NCI-H2196 treated with DMSO at 0.1 percent for 48 hours (cell line): ENCODE measurements at regions not wholly inside any gene's neighbourhood (a gene's known extent, or its start where the extent isn't known, plus 50 kb on each side); places are given as distances from the start of the nearest gene placed in this dataset.

Source experiments
- DNase-seq: peaks from one replicate; lab custom pipeline; 2025; ENCODE audit not compliant: unreplicated experiment; lab: John Stamatoyannopoulos, UW

- no peak for DNase-seq
Measured at GRCh38 chr2:136482006-136482405, 283.3 kb upstream of the THSD7B start.

DNA sequence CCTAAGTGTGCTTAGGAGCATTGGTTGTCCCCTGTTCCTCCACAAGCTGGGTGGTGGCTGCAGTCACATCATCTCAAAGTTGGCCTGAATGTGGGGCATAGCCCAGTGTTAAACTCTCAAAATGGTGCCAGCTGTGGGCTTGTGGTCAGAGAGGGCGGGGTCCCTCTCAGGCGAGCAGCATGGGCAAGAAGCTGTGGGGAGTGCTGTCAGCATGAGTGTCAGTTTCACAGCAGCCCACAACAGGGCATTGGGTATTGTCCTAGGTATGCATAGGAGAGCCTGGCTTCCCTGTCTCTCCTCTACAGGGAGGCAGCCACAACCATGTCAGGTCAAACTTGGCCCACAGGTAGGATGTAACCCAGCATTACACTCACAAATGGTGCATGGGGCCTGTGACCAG, 285.6 kb upstream of the THSD7B start:
- no peak for DNase-seq

DNA sequence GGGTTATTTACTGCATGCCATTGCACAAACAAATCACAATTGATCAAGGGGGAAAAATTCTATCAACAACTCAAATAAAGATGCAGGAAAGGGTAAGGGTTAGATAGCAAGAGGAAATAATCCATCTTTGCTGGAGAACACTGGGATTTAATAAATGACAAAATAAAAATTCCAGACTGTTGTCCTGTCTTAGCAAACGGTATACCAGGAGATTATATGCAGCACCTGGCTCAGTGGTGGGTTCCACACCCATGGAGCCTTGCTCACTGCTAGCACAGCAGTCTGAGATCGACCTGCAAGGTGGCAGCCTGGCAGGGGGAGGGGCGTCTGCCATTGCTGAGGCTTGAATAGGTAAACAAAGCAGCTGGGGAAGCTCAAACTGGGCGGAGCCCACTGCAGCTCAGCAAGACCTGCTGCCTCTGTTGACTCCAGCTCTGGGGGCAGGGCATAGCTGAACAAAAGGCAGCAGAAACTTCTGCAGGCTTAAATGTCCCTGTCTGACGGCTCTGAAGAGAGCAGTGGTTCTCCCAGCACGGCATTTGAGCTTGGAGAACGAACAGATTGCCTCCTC, 296.5 kb upstream of the THSD7B start:
- no peak for DNase-seq

GRCh38 chr2:136452528-136452927, 312.8 kb upstream of the THSD7B start:
- no peak for DNase-seq

DNA sequence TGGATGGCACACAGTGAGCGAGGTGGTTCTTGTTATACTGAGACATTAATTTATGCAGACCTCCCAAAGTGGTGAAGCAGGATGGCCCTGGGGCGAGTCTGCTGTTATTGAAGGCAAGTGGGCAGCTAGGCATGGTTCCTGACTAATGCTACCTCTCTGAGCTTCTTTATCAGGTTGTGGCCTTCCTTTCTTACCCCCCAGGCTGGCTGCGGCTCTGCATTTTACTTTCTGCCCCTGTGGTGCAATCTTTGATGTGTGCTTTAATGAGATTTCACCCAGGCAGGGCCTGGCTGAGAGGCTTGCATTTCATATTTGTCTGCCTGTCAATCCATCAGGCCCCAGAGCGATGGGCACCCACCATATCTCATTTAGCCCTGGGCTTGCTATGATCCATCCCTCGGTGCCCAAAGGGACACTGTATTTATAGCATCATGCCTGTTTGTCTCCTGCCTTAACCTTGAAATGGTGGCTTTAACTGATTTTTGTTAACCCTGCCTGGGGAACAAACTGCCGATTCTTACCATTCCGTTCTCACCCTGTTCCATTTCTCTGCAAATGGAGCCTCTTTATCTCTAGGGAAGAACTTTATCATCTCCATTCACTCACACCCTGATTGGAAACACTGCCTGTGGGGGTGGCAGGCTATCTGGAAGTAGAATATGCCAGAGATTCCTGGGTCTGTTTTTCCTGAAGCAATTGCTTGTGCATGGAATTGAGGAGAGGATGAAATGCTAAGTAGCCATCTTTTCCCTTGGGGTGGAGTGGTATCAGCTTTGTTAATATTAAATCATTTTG, 316.2 kb upstream of the THSD7B start:
- no peak for DNase-seq

- no peak for DNase-seq
Measured at GRCh38 chr2:136448432-136448831, 316.9 kb upstream of the THSD7B start.

- no peak for DNase-seq
Measured at GRCh38 chr2:136444323-136444722, 321.0 kb upstream of the THSD7B start.

DNA sequence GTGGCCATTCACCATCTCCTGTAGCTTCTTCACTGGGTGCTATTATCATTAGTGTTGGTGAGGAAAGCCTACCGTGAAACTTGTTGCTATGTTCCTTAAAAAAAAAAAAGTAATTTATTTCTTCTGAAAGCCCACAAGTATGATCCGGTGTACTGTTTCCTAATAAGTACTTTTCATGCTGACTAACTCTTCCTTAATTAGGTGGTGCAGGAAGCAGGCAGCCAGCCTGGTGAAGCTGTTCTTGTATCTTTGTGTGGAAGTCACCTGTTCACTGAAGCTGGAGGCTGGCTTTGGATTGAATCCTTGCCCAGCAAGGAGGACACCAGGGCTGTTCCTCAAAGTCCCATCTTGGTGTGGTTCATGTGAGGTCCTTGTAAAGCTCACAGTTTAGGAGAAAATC, 321.7 kb upstream of the THSD7B start:
- no peak for DNase-seq

- no peak for DNase-seq
Measured at GRCh38 chr2:136441979-136442714, 323.2 kb upstream of the THSD7B start.

DNA sequence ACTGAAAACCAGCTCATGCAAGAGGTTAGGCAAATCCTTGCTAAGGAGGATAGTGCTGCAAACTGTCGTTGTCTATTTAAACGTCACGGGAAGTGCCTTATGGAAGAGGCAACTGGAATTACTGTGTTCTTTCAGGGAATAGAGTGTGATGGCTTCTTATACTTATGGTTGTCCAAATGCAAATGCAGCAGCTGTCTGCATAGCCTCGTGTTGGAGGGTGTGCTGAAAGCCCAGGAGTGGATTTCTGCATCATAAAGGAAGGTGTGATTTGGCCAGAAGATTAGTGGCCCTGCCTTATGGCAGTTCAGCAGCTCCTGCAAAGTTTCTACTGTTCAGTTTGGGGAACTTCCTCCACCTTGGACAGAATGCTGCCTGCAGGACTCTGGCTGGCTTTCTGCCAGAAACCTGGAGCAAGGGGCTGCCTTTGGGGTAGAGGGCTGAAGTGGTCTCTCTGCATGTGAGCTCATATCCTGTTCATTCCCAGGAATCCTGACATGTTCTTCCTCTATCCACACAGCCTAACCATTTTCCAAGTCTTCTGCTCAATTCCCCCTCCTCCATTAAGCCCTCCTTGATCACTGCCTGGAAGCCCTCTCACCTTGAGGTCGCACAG, 321.2 kb upstream of the CXCR4 start:
- no peak for DNase-seq

DNA sequence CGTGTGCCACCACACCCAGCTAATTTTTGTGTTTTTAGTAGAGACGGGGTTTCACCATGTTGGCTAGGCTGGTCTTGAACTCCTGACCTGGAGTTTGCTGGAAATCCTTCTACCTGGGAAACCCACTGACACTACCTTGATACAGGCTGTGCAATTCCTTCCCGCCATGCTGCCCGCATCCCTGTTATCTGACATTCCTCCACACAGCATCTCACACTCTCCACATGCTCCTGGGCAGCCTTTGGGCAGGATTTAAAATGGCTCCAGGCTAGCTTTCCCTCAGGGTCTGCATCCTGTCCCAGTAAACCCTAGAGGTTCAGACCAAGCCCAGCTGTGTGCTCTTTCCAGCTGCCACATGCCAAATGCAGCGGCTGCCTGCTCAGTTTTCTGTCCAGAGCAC, 319.5 kb upstream of the CXCR4 start:
- no peak for DNase-seq

- no peak for DNase-seq
Measured at GRCh38 chr2:136436936-136437335, 319.0 kb upstream of the CXCR4 start.

GRCh38 chr2:136434251-136434715, 316.3 kb upstream of the CXCR4 start:
- DNase-seq = no peak

GRCh38 chr2:136433261-136433660, 315.3 kb upstream of the CXCR4 start:
- no peak for DNase-seq

DNA sequence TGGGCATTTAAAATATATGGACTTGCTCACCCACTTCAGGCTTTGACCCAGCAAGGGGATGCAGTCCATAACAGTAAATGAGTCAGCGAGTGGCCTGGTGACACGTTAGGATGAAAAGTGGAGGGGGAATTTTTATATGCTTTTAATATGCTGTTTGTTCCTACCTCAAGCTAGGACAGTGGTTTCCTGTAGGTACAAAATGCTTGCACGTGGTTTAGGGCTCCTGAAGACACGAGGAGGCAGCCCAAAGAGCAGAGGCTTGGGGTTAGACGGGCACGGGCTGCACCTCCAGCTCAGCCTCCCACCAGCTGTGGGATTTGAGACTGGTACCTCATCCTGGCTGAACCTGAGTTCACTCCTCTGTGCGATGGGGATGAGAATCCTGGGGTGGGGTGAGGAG, 306.2 kb upstream of the CXCR4 start:
- DNase-seq = no peak

GRCh38 chr2:136423516-136423996, 305.6 kb upstream of the CXCR4 start:
- peak; percentile 20 for DNase-seq

DNA sequence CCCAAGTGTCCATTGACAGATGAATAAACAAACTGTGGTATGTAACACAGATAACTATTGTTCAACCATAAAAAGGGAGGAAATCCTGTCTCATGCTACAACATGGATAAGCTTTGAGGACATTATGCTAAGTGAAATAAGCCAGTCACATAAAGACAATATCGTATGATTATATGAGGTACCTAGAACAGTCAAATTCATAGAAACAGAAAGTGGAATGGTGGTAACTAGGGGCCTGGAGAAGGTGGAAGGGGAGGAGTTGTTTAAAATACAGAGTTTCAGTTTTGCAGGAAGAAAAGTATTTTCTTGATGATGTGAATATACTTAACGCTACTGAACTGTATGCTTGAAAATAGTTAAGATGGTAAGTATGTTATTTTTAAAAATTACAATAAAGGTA, 304.6 kb upstream of the CXCR4 start:
- no peak for DNase-seq

- no peak for DNase-seq
Measured at GRCh38 chr2:136420346-136420745, 302.4 kb upstream of the CXCR4 start.

- DNase-seq = no peak
Measured at GRCh38 chr2:136411946-136412345, 294.0 kb upstream of the CXCR4 start.

GRCh38 chr2:136410673-136411072, 292.7 kb upstream of the CXCR4 start:
- DNase-seq = no peak

- DNase-seq = no peak
Measured at GRCh38 chr2:136408795-136409194, 290.8 kb upstream of the CXCR4 start.

GRCh38 chr2:136407952-136408318, 290.0 kb upstream of the CXCR4 start:
- DNase-seq = no peak
